Esophagus muscularis mucosa (tissue), 3 donors: ENCODE measurements at regions not wholly inside any gene's neighbourhood (a gene's known extent, or its start where the extent isn't known, plus 50 kb on each side); places are given as distances from the start of the nearest gene placed in this dataset.
"Not testable (repeated sequence)": the region's sequence is repeated elsewhere in the genome, so short reads cannot be mapped to it uniquely, and the experiment has no call there.

Experiments
- POLR2AphosphoS5 ChIP-seq, 2 donors: sonication (generic); formaldehyde crosslinking; IDR thresholded peaks; one replicate each; pipeline ENCODE4 v1.6.1; 2017; ENCODE audit warnings: antibody characterized with exemption in 2 of 2
- TF ChIP-seq, protein P1 (sequence below), 3 experiments: fragments of 200-600 bp in 2 of 3; fragments of 450-650 bp in 1 of 3; sonication (generic) in 2 of 3; IDR thresholded peaks; one replicate each; pipeline ENCODE4 v1.5.1; 2017 to 2019; ENCODE audit warnings: antibody characterized with exemption in 3 of 3, mild to moderate bottlenecking in 2 of 3, moderate library complexity in 1 of 3

DNA sequence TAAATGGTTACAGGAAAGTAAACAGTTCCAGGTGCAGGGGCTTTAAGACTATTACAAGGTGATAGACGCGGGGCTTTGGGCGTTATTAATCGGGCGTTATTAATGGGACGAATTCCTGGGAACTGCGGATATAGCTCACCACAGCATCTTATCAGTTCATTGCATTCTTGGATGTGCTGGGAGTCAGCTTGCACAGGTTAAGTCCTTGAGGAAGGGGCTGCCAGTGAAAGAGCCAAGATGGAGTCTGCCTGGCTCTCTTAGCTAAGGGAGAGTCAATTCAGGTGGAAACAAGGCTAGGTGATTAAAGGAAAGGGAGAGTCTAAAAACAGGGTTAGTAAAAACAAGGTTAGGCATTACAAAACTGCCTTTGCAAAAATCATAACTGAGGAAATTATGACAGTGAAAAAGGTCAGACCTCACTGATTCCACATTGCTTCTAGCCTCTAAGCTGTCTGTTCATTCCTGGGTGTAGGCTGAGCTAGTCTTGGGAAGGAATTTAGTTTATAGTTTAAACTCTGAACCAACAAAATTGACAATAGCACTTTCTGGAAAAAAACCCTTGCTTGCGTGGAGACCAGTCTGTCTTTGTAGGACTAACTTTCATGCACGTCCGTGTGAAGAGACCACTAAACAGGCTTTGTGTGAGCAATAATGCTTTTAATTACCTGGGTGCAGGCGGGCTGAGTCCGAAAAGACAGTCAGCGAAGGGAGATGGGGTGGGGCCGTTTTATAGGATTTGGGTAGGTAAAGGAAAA is 85.1 kb upstream of the MSH6 start:
- TF ChIP-seq, protein P1, sequence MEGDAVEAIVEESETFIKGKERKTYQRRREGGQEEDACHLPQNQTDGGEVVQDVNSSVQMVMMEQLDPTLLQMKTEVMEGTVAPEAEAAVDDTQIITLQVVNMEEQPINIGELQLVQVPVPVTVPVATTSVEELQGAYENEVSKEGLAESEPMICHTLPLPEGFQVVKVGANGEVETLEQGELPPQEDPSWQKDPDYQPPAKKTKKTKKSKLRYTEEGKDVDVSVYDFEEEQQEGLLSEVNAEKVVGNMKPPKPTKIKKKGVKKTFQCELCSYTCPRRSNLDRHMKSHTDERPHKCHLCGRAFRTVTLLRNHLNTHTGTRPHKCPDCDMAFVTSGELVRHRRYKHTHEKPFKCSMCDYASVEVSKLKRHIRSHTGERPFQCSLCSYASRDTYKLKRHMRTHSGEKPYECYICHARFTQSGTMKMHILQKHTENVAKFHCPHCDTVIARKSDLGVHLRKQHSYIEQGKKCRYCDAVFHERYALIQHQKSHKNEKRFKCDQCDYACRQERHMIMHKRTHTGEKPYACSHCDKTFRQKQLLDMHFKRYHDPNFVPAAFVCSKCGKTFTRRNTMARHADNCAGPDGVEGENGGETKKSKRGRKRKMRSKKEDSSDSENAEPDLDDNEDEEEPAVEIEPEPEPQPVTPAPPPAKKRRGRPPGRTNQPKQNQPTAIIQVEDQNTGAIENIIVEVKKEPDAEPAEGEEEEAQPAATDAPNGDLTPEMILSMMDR (IDR thresholded peaks at IDR 0.05) = not testable (repeated sequence)
- not testable (repeated sequence) for TF ChIP-seq POLR2AphosphoS5 (IDR thresholded peaks at IDR 0.05)
